ENCODE measurements at regions not wholly inside any gene's neighbourhood (a gene's known extent, or its start where the extent isn't known, plus 50 kb on each side); places are given as distances from the start of the nearest gene placed in this dataset.

DNA sequence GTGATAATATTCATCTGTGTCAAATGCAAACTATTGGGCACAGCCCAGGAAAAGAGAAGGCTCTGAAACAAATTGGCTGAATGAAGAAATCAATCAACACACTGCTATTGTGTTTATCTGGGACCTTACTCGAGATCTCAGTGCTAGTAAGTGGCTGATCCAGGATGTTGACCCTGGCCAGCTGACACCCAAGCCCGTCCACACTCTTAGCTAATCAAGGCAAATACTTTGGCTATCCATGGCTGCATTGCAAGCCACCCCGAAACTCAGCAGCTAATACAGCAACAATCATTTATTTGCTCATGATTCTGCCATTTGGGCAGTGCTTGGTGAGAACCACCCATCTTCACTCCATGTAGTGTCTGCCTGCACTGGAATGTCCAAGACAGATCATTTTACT lies 74.1 kb upstream of the UBE3A start:
- intact Hi-C loops (cut with micrococcal nuclease): no loop called here
- no peaks in the 10 kb centered on the region for H3K27me3 ChIP-seq (ENCODE audit: control insufficient read depth in 2 of 2, insufficient read depth in 2 of 2, low read length in 2 of 2)
- H3K4me1 ChIP-seq (ENCODE audit: control insufficient read depth, extremely low read depth, insufficient read depth, low read length): no peaks in the 10 kb centered on the region
- ChIA-PET CTCF (no interaction called here), POLR2A (no interaction called here)
- no peak overlapping the region for H3K9ac ChIP-seq (replicated peaks; ENCODE audit: extremely low read depth, insufficient read depth, low read length)
- no peaks in the 10 kb centered on the region for H3K79me2 ChIP-seq (ENCODE audit: control insufficient read depth, insufficient read depth, low read length)
- dilution Hi-C loops (cut with MboI; ENCODE audit: extremely low pct_ligation_motif_present, low sequenced_read_pairs): no loop called here
- H3K36me3 ChIP-seq (ENCODE audit: control insufficient read depth in 2 of 2, extremely low read depth in 1 of 2, insufficient read depth in 2 of 2, low read length in 2 of 2): no peaks in the 10 kb centered on the region
- no peak overlapping the region for H3K4me2 ChIP-seq (ENCODE audit: insufficient read depth, low read length)
- FAIRE-seq: no peak
- H3K4me3 ChIP-seq (replicated peaks in 1 of 3; ENCODE audit: insufficient read depth in 1 of 3, low read depth in 1 of 3, low read length in 3 of 3): no peak overlapping the region
- no peak for DNase-seq (ENCODE audit: low read depth, low spot score)
- no peaks in the 10 kb centered on the region for H3K9me3 ChIP-seq (replicated peaks; ENCODE audit: control insufficient read depth, insufficient read depth, low read length)
- H4K20me1 ChIP-seq (replicated peaks; ENCODE audit: control insufficient read depth, extremely low read depth, insufficient read depth, low read length): no peaks in the 10 kb centered on the region
- no peaks in the 10 kb centered on the region for H3K9me1 ChIP-seq (replicated peaks; ENCODE audit: control insufficient read depth, extremely low read depth, insufficient read depth, low read length)
- TF ChIP-seq MYC (IDR thresholded peaks at IDR 0.05; ENCODE audit: low read depth, low read length) (no peak), CTCF (IDR thresholded peaks at IDR 0.05; ENCODE audit: extremely low read depth in 1 of 2, insufficient read depth in 1 of 2, low read depth in 1 of 2, low read length in 2 of 2) (no peak), FOS (IDR thresholded peaks at IDR 0.05; ENCODE audit: borderline replicate concordance, insufficient read depth, low read length) (no peak), GATA2 (IDR thresholded peaks at IDR 0.05; ENCODE audit: insufficient read depth, insufficient read length, low read depth, low read length) (no peak), EZH2 (IDR thresholded peaks at IDR 0.05; ENCODE audit: borderline replicate concordance, low read depth, low read length, severe bottlenecking) (no peak), JUN (IDR thresholded peaks at IDR 0.05; ENCODE audit: borderline replicate concordance, insufficient read depth, insufficient read length, low read depth) (no peak), POLR2AphosphoS5 (IDR thresholded peaks at IDR 0.05; ENCODE audit: insufficient read depth, low read depth, low read length) (no peak)
- no peak overlapping the region for H2AFZ ChIP-seq (ENCODE audit: low read depth, low read length)
- BruUV-seq (replicated peaks): no TSS peak
- H3K27ac ChIP-seq (ENCODE audit: insufficient read depth, low read depth, low read length): no peak overlapping the region
